DOHH2 (cell line): ENCODE measurements at regions not wholly inside any gene's neighbourhood (a gene's known extent, or its start where the extent isn't known, plus 50 kb on each side); places are given as distances from the start of the nearest gene placed in this dataset.

Experiments used
- H3F3A ChIP-seq: fragments of 200-600 bp; sonication (generic), shearing (Covaris generic); 2 replicates; pipeline ENCODE4 v1.6.0; 2016; ENCODE audit warnings: antibody characterized with exemption, mild to moderate bottlenecking; ENCODE audit not compliant: control insufficient read depth, insufficient read depth
- H3K27ac ChIP-seq: fragments of 200-600 bp; sonication (generic); 2 replicates; pipeline ENCODE4 v1.5.1; 2014; ENCODE audit warnings: low read depth, mild to moderate bottlenecking, low read length, moderate library complexity
- H3K27me3 ChIP-seq: fragments of 200-600 bp; sonication (generic); 2 replicates; pipeline ENCODE4 v1.6.1; 2014; ENCODE audit warnings: mild to moderate bottlenecking, low read length, mixed read lengths; ENCODE audit not compliant: control insufficient read depth
- H3K36me3 ChIP-seq: fragments of 200-600 bp; sonication (generic); 2 replicates; pipeline ENCODE4 v1.6.1; 2014; ENCODE audit warnings: mild to moderate bottlenecking, low read length, moderate library complexity, mixed read lengths; ENCODE audit not compliant: control insufficient read depth
- H3K4me1 ChIP-seq: fragments of 200-600 bp; sonication (generic); 2 replicates; pipeline ENCODE4 v1.6.1; 2014; ENCODE audit warnings: mild to moderate bottlenecking, low read length, mixed read lengths; ENCODE audit not compliant: control insufficient read depth
- H3K4me2 ChIP-seq: fragments of 200-600 bp; sonication (generic); 2 replicates; pipeline ENCODE4 v1.6.0; 2014; ENCODE audit warnings: mild to moderate bottlenecking, low read length, moderate library complexity
- H3K4me3 ChIP-seq: fragments of 200-600 bp; sonication (generic); 2 replicates; pipeline ENCODE4 v1.5.1; 2014; ENCODE audit warnings: mild to moderate bottlenecking, low read length, mixed read lengths
- H3K79me2 ChIP-seq: fragments of 200-600 bp; sonication (generic); 2 replicates; pipeline ENCODE4 v1.6.1; 2014; ENCODE audit warnings: mild to moderate bottlenecking, low read length, mixed read lengths; ENCODE audit not compliant: control insufficient read depth
- H3K9me2 ChIP-seq: fragments of 200-600 bp; sonication (generic); replicated peaks from 2 replicates; pipeline ENCODE4 v1.6.1; 2014; ENCODE audit warnings: mild to moderate bottlenecking, low read length, mixed read lengths; ENCODE audit not compliant: control insufficient read depth
- H3K9me3 ChIP-seq: fragments of 200-600 bp; sonication (generic); 2 replicates; pipeline ENCODE4 v1.6.1; 2014; ENCODE audit warnings: antibody characterized with exemption, low read length, mixed read lengths; ENCODE audit not compliant: control insufficient read depth, insufficient read depth
- H4K20me1 ChIP-seq: fragments of 200-600 bp; sonication (generic); 2 replicates; pipeline ENCODE4 v1.6.0; 2014; ENCODE audit warnings: low read depth, mild to moderate bottlenecking, antibody characterized with exemption, low read length, moderate library complexity; ENCODE audit not compliant: control insufficient read depth, insufficient read depth
- EZH2phosphoT487 ChIP-seq: fragments of 200-600 bp; sonication (generic); IDR thresholded peaks from 2 replicates; pipeline ENCODE4 v1.6.1; 2017; ENCODE audit warnings: borderline replicate concordance, mild to moderate bottlenecking, antibody characterized with exemption, low read length, moderate library complexity, mixed read lengths
- TF ChIP-seq, protein P1 (sequence below): fragments of 200-600 bp; sonication (generic); IDR thresholded peaks from one replicate; pipeline ENCODE4 v1.5.1; 2014; ENCODE audit warnings: antibody characterized with exemption, mild to moderate bottlenecking, low read depth, low read length; ENCODE audit not compliant: poor library complexity, severe bottlenecking

- H3F3A ChIP-seq, result no peaks in the 10 kb centered on the region
- no peaks in the 10 kb centered on the region for H3K36me3 ChIP-seq
- H3K27me3 ChIP-seq, result no peaks in the 10 kb centered on the region
- no peak overlapping the region for H3K4me3 ChIP-seq
- H3K4me1 ChIP-seq, result no peaks in the 10 kb centered on the region
- no peaks in the 10 kb centered on the region for H3K79me2 ChIP-seq
- H4K20me1 ChIP-seq, result no peaks in the 10 kb centered on the region
- no peaks in the 10 kb centered on the region for H3K9me3 ChIP-seq
- TF ChIP-seq EZH2phosphoT487, result no peak
- TF ChIP-seq, protein P1, sequence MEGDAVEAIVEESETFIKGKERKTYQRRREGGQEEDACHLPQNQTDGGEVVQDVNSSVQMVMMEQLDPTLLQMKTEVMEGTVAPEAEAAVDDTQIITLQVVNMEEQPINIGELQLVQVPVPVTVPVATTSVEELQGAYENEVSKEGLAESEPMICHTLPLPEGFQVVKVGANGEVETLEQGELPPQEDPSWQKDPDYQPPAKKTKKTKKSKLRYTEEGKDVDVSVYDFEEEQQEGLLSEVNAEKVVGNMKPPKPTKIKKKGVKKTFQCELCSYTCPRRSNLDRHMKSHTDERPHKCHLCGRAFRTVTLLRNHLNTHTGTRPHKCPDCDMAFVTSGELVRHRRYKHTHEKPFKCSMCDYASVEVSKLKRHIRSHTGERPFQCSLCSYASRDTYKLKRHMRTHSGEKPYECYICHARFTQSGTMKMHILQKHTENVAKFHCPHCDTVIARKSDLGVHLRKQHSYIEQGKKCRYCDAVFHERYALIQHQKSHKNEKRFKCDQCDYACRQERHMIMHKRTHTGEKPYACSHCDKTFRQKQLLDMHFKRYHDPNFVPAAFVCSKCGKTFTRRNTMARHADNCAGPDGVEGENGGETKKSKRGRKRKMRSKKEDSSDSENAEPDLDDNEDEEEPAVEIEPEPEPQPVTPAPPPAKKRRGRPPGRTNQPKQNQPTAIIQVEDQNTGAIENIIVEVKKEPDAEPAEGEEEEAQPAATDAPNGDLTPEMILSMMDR, result no peak
- no peaks in the 10 kb centered on the region for H3K9me2 ChIP-seq
- H3K27ac ChIP-seq, result no peak overlapping the region
- H3K4me2 ChIP-seq, result no peak overlapping the region
Measured at GRCh38 chr2:176612736-176613135, 343.5 kb downstream of the MTX2 start.

- TF ChIP-seq, protein P1, result no peak
- no peak for TF ChIP-seq EZH2phosphoT487
- Histone ChIP-seq H3K36me3 (no peaks in the 10 kb centered on the region), H3K9me3 (no peaks in the 10 kb centered on the region), H4K20me1 (no peaks in the 10 kb centered on the region), H3K79me2 (no peaks in the 10 kb centered on the region), H3K27ac (no peak overlapping the region), H3K4me3 (no peak overlapping the region), H3K4me1 (no peaks in the 10 kb centered on the region), H3K27me3 (no peaks in the 10 kb centered on the region), H3F3A (no peaks in the 10 kb centered on the region), H3K4me2 (no peak overlapping the region), H3K9me2 (no peaks in the 10 kb centered on the region)
Measured at GRCh38 chr2:176613323-176613987, 344.2 kb downstream of the MTX2 start.

DNA sequence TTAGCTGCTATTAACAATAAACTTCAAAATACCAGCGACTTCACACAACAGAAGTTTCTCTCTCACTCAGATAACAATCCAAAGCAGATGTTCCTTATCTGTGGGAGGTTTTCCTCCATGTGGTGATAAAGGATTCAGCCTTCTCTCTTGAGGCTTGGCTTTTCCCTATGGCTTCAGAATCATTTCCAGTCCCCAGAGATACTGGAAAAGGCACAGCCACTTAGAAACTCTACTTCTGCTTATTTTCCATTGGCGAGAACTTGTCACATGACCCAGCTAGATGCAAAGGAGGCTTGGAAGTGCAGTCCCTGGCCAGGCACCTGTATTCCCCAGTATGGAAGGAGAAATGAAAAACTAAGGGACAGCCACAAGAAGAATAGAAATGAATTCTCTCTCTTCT is 344.8 kb downstream of the MTX2 start:
- no peaks in the 10 kb centered on the region for H3K27me3 ChIP-seq
- no peaks in the 10 kb centered on the region for H3F3A ChIP-seq
- no peak overlapping the region for H3K27ac ChIP-seq
- H4K20me1 ChIP-seq, result no peaks in the 10 kb centered on the region
- no peak overlapping the region for H3K4me2 ChIP-seq
- no peak overlapping the region for H3K4me3 ChIP-seq
- no peak for TF ChIP-seq EZH2phosphoT487
- TF ChIP-seq, protein P1, result no peak
- H3K79me2 ChIP-seq, result no peaks in the 10 kb centered on the region
- H3K9me3 ChIP-seq, result no peaks in the 10 kb centered on the region
- H3K36me3 ChIP-seq, result no peaks in the 10 kb centered on the region
- H3K4me1 ChIP-seq, result no peaks in the 10 kb centered on the region
- no peaks in the 10 kb centered on the region for H3K9me2 ChIP-seq
